Ishikawa (cell line): ENCODE measurements at regions not wholly inside any gene's neighbourhood (a gene's known extent, or its start where the extent isn't known, plus 50 kb on each side); places are given as distances from the start of the nearest gene placed in this dataset.

ENCODE experiments used
- CEBPB ChIP-seq: IDR thresholded peaks from 2 replicates; pipeline ENCODE4 v1.6.1; 2012
- CREB1 ChIP-seq: IDR thresholded peaks from 2 replicates; pipeline ENCODE4 v1.6.1; 2012; ENCODE audit warnings: low read depth
- EGR1 ChIP-seq: IDR thresholded peaks from 2 replicates; pipeline ENCODE4 v1.6.1; 2012
- EP300 ChIP-seq: IDR thresholded peaks from 2 replicates; pipeline ENCODE4 v1.6.1; 2012; ENCODE audit warnings: borderline replicate concordance
- FOXM1 ChIP-seq: IDR thresholded peaks from 2 replicates; pipeline ENCODE4 v1.6.1; 2012; ENCODE audit warnings: low read depth, borderline replicate concordance
- MAX ChIP-seq: IDR thresholded peaks from 2 replicates; pipeline ENCODE4 v1.6.1; 2012
- NFIC ChIP-seq: IDR thresholded peaks from 2 replicates; pipeline ENCODE4 v1.6.1; 2012
- RAD21 ChIP-seq: IDR thresholded peaks from 2 replicates; pipeline ENCODE4 v1.6.1; 2012; ENCODE audit warnings: low read depth
- REST ChIP-seq: IDR thresholded peaks from 2 replicates; pipeline ENCODE4 v1.6.1; 2012; ENCODE audit warnings: low read depth, mild to moderate bottlenecking
- TAF1 ChIP-seq: IDR thresholded peaks from 2 replicates; pipeline ENCODE4 v1.6.1; 2012; ENCODE audit warnings: low read depth, mild to moderate bottlenecking
- TCF12 ChIP-seq: IDR thresholded peaks from 2 replicates; pipeline ENCODE4 v1.6.1; 2012; ENCODE audit warnings: low read depth
- TEAD4 ChIP-seq: IDR thresholded peaks from 2 replicates; pipeline ENCODE4 v1.6.1; 2012
- USF1 ChIP-seq: IDR thresholded peaks from 2 replicates; pipeline ENCODE4 v1.6.1; 2012
- YY1 ChIP-seq: IDR thresholded peaks from 2 replicates; pipeline ENCODE4 v1.6.1; 2012; ENCODE audit warnings: low read depth
- ZBTB7A ChIP-seq: IDR thresholded peaks from 2 replicates; pipeline ENCODE4 v1.6.1; 2012; ENCODE audit warnings: low read depth

GRCh38 chr2:204335451-204336058, 209.7 kb upstream of the PARD3B start:
- TF ChIP-seq MAX (no peak), CEBPB (no peak), EGR1 (no peak), FOXM1 (no peak), ZBTB7A (no peak), YY1 (no peak), RAD21 (no peak), REST (no peak), TEAD4 (no peak), USF1 (no peak), NFIC (no peak), CREB1 (no peak), TAF1 (no peak), TCF12 (no peak), EP300 (no peak)

GRCh38 chr2:204336153-204336744, 209.0 kb upstream of the PARD3B start:
- TF ChIP-seq YY1, result no peak
- no peak for TF ChIP-seq REST
- no peak for TF ChIP-seq MAX
- TF ChIP-seq RAD21, result no peak
- TF ChIP-seq TEAD4, result no peak
- TF ChIP-seq ZBTB7A, result no peak

- TF ChIP-seq NFIC, result no peak
- TF ChIP-seq TEAD4, result no peak
These were observed 207.6 kb upstream of the PARD3B start for GRCh38 chr2:204337638-204338037.

GRCh38 chr2:204339212-204339715, 206.0 kb upstream of the PARD3B start:
- TF ChIP-seq EGR1 (no peak), TCF12 (no peak), NFIC (no peak), EP300 (no peak), YY1 (no peak), REST (no peak), CEBPB (no peak), TAF1 (no peak), USF1 (no peak), ZBTB7A (no peak)

- TF ChIP-seq FOXM1 (no peak), NFIC (no peak), TEAD4 (no peak), EGR1 (no peak), ZBTB7A (no peak), CEBPB (no peak), EP300 (no peak), CREB1 (no peak), MAX (no peak), TAF1 (no peak), YY1 (no peak), USF1 (no peak), TCF12 (no peak), RAD21 (no peak), REST (no peak)
These were observed 204.8 kb upstream of the PARD3B start for GRCh38 chr2:204340511-204340910.
